Kasumi-1 (cell line): ENCODE measurements at regions not wholly inside any gene's neighbourhood (a gene's known extent, or its start where the extent isn't known, plus 50 kb on each side); places are given as distances from the start of the nearest gene placed in this dataset.
"Not testable (repeated sequence)": the region's sequence is repeated elsewhere in the genome, so short reads cannot be mapped to it uniquely, and the experiment has no call there.

ENCODE experiments used
- DNase-seq, 2 experiments: peaks; one replicate each; lab custom pipeline; 2025; lab: John Stamatoyannopoulos, UW

GRCh38 chr10:6875269-6875865 lies 295.3 kb upstream of the PRKCQ start:
- DNase-seq = no peak

DNA sequence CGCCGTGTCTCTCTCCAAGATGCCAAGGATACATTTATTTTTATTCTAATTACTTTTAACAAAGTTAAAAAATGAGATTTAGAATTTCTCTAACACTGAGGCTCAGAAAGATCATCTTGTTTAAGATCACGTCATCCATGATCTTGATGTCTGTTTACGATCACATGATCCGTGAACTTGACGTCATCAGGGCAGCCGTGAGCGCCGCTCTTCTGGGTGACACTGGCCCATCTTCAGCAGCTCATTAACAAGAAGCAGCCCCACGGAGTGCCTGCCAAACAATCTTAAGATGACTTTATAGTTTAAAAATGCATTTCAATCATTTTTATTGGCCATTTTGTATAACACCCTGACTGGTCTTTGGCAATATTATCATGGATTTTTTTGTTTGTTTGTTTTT lies 291.1 kb upstream of the PRKCQ start:
- DNase-seq = no peak

GRCh38 chr10:6868036-6868725 lies 288.1 kb upstream of the PRKCQ start:
- no peak for DNase-seq

DNA sequence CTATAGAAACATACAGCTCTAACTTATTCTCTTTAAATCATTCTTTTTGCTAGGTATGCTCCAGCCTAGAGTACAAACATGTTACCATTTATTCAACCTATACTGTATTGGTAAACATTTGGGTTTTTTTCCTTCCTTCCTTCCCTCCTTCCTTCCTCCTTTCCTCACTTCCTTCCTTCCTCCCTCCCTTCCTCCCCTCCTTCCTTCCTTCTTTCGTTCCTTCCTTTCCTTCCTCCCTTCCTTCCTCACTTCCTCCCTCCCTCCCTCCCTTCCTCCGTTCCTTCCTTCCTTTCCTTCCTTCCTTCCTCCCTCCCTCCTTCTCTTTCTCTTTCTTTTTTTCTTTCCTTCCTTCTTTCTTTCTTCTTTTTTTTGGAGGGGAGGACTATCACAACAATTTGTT lies 286.7 kb upstream of the PRKCQ start:
- no peak for DNase-seq

DNA sequence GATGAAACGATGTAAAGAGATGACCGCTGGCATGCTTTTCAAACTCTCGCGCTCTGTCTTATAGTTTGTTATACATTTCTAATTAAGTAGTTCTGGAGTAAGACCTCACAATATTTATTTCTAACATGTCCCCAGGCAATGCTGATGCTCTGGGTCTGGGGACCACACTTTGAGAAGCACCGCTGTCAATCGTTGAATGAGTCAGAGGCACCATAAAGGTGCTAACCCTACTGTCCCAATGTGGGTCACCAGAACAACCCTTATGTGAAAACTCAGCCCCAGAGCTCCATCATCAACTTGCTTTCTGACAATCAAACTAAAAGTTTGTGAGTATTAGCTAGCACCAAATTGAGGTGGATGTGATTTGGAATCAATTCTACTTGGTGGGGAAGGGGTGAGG lies 284.1 kb upstream of the PRKCQ start:
- no peak for DNase-seq

DNA sequence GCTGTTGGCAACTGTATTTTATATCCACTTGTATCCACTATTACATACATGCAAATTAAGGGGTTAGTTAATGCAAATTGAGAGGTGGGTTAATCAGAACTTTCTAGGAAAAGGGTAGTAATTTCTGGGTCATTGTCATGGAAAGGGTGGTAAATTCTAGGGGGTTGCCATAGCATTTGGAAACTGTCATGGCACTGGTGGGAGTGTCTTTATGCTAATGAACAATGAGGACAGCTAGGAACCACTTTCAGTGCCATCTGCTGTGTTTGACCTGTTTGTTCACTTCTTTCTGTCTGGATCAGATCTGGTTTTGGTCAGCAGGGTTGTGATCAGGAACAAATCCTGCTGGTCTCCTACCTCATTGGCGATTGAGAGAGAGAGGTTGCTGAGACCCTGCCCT lies 283.3 kb upstream of the PRKCQ start:
- no peak for DNase-seq

DNA sequence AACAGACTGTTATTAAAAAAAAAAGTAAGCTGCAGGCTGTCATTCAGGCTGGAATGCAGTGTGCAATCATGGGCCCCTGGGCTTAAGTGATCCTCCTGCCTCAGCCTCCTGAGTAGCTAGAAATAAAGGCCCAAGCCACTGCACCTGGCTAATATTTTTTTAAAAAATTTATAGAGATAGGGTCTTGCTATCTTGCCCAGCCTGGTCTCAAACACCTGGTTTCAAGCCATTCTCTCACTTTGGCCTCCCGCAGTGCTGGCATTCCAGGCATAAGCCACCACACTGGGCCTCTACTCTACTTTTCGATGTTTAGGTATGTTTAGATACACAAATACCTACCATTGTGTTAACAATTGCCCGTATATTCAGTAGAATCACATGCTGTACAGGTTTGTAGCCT lies 270.4 kb upstream of the PRKCQ start:
- DNase-seq = no peak

DNA sequence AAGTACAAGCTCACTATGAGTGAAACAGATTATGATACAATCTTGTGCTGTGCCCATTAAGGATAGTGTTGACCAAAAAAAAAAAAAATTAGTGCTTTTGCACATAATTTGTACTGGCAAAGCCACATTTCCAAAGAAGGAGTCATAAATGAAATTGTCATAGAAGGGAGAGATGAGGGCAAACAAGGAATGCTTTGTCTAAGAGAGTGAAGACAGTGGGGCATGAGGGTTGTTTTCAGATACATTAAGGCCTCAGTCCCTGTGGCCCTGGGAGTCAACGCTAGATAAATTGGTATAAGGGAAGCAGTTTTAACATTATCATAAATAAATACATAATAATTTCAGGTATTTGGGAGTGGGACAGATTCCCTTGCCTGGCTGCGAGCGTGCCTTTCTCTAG lies 267.5 kb upstream of the PRKCQ start:
- no peak for DNase-seq

GRCh38 chr10:6843894-6844650 lies 264.0 kb upstream of the PRKCQ start:
- DNase-seq = peak in 1 of 2 experiments; percentile 19

- DNase-seq = peak; percentile 35 to 57
These were observed 263.4 kb upstream of the PRKCQ start for GRCh38 chr10:6843481-6843881.

GRCh38 chr10:6842722-6843121 lies 262.6 kb upstream of the PRKCQ start:
- DNase-seq = no peak

DNA sequence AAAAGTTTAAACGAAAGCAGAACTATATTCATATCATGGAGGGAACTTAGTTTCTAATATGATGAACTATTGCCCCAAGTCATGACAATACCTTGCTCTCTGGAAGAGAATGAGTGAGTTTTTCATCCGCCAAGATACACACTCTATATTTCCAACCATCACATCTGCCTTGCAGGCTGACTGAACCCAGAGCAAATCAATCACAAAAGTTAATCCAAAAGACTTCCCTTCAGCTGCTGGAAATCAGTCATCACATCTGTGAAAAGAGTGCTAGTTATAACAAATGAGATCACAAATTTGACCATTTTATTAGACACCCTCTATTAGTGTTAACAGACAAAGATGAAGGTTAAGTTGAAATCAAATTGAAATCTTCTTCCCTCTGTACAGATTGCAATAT lies 261.7 kb upstream of the PRKCQ start:
- DNase-seq = no peak

DNA sequence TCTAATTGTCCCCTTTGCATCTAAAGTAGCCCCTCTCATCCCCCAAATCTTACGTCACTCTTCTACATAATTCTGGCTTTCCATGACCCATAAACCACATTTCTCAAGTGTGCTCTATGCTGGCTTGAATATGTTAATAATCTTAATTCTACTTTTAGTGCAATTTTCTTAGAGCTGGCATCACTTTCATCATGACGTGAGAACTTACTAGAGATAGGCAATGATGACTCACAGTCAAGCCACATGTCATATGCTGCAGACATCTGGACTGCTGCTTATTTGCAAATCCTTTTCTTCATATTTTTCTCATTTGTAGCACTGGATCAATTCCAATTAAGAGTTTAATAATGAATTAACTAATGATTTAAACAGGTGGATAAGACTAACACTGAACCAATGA lies 260.7 kb upstream of the PRKCQ start:
- no peak for DNase-seq

GRCh38 chr10:6840201-6840691 lies 260.2 kb upstream of the PRKCQ start:
- peak in 1 of 2 experiments; percentile 4 for DNase-seq

DNA sequence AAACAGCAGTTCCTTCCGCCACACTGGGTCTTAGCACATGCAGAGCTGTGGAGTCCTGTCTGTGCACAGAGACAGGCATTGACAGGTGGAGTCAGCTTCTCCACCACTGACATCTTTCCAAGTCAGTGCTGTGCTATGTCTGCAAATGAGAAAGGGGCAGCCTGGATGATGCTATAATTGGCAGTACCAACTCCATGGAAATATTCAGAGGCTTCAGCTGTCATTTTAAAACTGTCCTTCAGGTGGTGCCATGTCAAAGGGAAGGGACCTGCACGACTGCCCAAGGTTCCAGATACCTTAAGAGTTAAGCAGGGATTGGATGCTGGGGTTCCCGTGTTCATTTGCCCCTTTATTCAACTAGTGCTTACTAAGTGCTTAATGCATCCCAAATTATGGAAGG lies 258.0 kb upstream of the PRKCQ start:
- DNase-seq = peak; percentile 79 to 90

GRCh38 chr10:6833458-6834011 lies 253.5 kb upstream of the PRKCQ start:
- DNase-seq = no peak

GRCh38 chr10:6830981-6831380 lies 250.9 kb upstream of the PRKCQ start:
- not testable (repeated sequence) for DNase-seq

DNA sequence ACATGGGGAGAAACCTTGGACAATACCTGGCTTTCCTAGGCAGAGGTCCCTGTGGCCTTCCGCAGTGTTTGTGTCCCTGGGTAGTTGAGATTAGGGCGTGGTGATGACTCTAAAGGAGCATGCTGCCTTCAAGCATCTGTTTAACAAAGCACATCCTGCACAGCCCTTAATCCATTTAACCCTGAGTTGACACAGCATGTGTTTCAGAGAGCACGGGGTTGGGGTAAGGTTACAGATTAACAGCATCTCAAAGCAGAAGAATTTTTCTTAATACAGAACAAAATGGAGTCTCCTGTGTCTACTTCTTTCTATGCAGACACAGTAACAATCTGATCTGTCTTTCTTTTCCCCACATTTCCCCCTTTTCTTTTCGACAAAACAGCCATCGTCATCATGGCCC lies 244.7 kb upstream of the PRKCQ start:
- not testable (repeated sequence) for DNase-seq

DNA sequence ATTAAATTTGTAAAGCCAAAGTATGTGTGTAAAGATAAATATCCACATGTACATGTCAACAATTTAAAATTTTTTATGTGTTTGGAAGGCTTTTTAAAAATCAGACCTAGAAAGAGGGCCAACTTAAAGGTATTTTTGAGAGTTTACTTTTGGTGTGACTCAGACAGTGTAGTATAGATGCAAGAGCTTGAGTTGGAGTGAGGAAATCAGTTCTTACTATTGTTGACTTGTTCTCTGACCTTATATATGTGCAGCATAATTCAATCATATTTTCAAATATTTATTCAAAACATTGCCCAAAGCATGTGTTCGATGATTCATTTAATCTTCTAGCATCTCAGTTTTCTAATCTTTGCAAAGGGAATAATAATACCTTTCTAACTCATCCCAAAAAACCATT lies 243.7 kb upstream of the PRKCQ start:
- no peak for DNase-seq

DNA sequence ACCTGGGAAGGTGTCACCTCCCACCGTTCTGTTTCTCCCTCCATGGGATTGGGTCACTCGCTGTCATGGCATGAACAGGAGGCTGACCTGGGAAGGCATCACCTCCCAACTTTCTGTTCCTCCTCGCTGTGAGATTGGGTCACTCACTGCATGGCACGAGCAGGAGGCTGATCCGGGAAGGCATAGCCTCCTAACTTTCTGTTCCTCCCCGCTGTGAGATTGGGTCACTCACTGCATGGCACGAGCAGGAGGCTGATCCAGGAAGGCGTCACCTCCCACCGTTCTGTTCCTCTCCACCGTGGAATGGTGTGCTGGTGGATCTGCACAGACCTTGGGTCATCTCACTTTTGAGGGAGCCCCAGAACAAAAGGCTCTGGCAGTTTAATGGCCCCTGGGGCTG lies 239.2 kb upstream of the PRKCQ start:
- DNase-seq = no peak

DNA sequence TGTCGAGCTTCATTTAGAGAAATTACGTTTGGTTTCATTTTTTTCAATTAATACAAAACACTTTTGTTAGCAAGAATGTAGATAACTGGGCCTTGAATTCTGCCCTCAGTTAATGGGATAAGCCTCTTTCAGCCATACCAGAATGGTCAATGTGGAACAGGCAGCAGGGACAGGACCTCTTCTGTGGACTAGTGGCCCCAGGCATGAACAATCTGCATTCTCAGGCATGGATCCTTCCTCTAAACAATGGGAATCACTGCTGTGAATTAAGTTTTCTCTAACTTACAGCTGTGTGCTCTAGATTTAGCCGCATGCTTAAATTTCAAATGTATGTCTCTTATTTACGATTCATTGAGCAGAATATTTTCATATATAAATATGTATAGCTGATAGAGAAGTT lies 237.7 kb upstream of the PRKCQ start:
- DNase-seq = no peak

DNA sequence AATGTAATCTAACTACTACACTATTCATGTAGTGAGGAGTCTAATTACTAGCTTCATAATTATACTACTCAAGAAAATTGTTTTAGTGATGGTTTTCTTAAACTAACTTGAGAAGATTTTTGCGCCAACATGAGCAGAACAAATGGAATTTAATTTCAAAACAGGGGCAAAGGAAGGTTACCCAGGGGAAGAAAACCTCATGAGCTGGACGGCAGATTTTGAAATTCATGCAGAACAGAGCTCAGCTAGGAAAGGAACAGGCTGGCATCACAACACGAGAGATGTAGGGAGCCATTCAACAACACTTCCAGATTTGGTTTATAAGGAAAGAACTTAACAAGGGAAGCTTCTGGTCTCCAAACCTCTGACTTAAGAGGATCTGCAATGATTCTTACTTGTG lies 235.3 kb upstream of the PRKCQ start:
- no peak for DNase-seq

DNA sequence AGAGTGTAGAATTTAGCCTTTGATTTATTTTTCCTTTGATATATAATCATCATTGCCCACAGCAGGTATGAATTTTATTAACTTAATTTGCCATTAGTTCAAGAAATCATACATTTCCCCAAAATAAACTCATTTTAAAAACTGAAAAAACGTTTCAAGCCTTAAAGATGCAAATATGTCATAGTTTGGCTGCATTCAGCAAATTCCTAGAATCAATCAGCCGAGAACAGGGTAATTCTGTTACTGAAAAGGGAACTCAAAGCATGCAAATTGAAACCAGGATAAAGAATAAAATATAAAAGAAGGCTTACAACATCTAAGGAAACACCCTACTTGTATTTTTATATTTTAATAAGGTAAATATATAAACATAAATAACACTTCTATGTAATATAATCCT lies 233.8 kb upstream of the PRKCQ start:
- no peak for DNase-seq
